HEK293 (cell line): ENCODE measurements at regions not wholly inside any gene's neighbourhood (a gene's known extent, or its start where the extent isn't known, plus 50 kb on each side); places are given as distances from the start of the nearest gene placed in this dataset.

ENCODE experiments used
- CTCF ChIA-PET: fragments of 350-600 bp; formaldehyde crosslinking; extraction: SDS; loops from one replicate; lab custom pipeline; 2021; ENCODE audit warnings: antibody characterized with exemption; lab: Yijun Ruan, JAX
- POLR2A ChIA-PET: fragments of 300-600 bp; formaldehyde crosslinking; extraction: SDS; loops from one replicate; lab custom pipeline; 2020; ENCODE audit warnings: antibody characterized with exemption, inconsistent platforms; lab: Yijun Ruan, JAX
- H3K27ac ChIP-seq: fragments of 200-500 bp; sonication (Bioruptor generic); 2 replicates; pipeline ENCODE4 v1.5.1; 2014; ENCODE audit warnings: low read depth, low read length, control low read depth, inconsistent platforms; ENCODE audit errors: extremely low read depth
- H3K36me3 ChIP-seq, 2 experiments: fragments of 200-500 bp in 1 of 2; sonication (Bioruptor generic) in 1 of 2; 1 replicate in 1 of 2; 2 replicates in 1 of 2; pipeline ENCODE4 v1.5.1; 2014 to 2017; ENCODE audit warnings: inconsistent platforms in 2 of 2, low read length in 2 of 2; ENCODE audit not compliant: control insufficient read depth in 2 of 2, insufficient read depth in 1 of 2
- H3K4me1 ChIP-seq: fragments of 200-500 bp; sonication (Bioruptor generic); 2 replicates; pipeline ENCODE4 v1.5.1; 2014; ENCODE audit warnings: mild to moderate bottlenecking, low read length, inconsistent platforms; ENCODE audit not compliant: control insufficient read depth, insufficient read depth
- H3K4me3 ChIP-seq: 2 replicates; pipeline ENCODE4 v1.5.1; 2011; ENCODE audit warnings: low read depth, mild to moderate bottlenecking, control low read depth, low read length, moderate library complexity
- H3K9me3 ChIP-seq: fragments of 200-500 bp; sonication (Bioruptor generic); 2 replicates; pipeline ENCODE4 v1.5.1; 2014; ENCODE audit warnings: low read depth, low read length, inconsistent platforms; ENCODE audit not compliant: control insufficient read depth, insufficient read depth
- KLF1 ChIP-seq: fragments of 450-650 bp; formaldehyde crosslinking; IDR thresholded peaks from 2 replicates; pipeline ENCODE4 v1.5.1; 2016; ENCODE audit warnings: missing biosample characterization, missing genetic modification characterization
- KLF16 ChIP-seq: fragments of 450-650 bp; formaldehyde crosslinking; IDR thresholded peaks from 2 replicates; pipeline ENCODE4 v1.5.1; 2017; ENCODE audit warnings: missing biosample characterization, missing genetic modification characterization
- KLF9 ChIP-seq: fragments of 450-650 bp; formaldehyde crosslinking; IDR thresholded peaks from 2 replicates; pipeline ENCODE4 v1.5.1; 2016; ENCODE audit warnings: missing biosample characterization, missing genetic modification characterization, low read depth
- OVOL3 ChIP-seq: fragments of 450-650 bp; formaldehyde crosslinking; IDR thresholded peaks from 2 replicates; pipeline ENCODE4 v1.5.1; 2016; ENCODE audit warnings: missing biosample characterization, missing genetic modification characterization
- SP2 ChIP-seq: fragments of 450-650 bp; formaldehyde crosslinking; IDR thresholded peaks from 2 replicates; pipeline ENCODE4 v1.5.1; 2016; ENCODE audit warnings: missing biosample characterization, missing genetic modification characterization
- ZBTB20 ChIP-seq: fragments of 450-650 bp; formaldehyde crosslinking; IDR thresholded peaks from 2 replicates; pipeline ENCODE4 v1.5.1; 2016; ENCODE audit warnings: missing biosample characterization, missing genetic modification characterization
- ZNF16 ChIP-seq: fragments of 450-650 bp; formaldehyde crosslinking; IDR thresholded peaks from 2 replicates; pipeline ENCODE4 v1.5.1; 2016; ENCODE audit warnings: low read depth, missing biosample characterization, missing genetic modification characterization
- ZNF221 ChIP-seq: fragments of 450-650 bp; formaldehyde crosslinking; IDR thresholded peaks from 2 replicates; pipeline ENCODE4 v1.5.1; 2017; ENCODE audit warnings: missing biosample characterization, missing genetic modification characterization, borderline replicate concordance
- ZNF248 ChIP-seq: fragments of 450-650 bp; formaldehyde crosslinking; IDR thresholded peaks from 2 replicates; pipeline ENCODE4 v1.5.1; 2017; ENCODE audit warnings: missing biosample characterization, missing genetic modification characterization
- ZNF292 ChIP-seq: fragments of 450-650 bp; formaldehyde crosslinking; IDR thresholded peaks from 2 replicates; pipeline ENCODE4 v1.5.1; 2016; ENCODE audit warnings: low read depth, missing biosample characterization, missing genetic modification characterization, borderline replicate concordance
- ZNF311 ChIP-seq: fragments of 450-650 bp; formaldehyde crosslinking; IDR thresholded peaks from 2 replicates; pipeline ENCODE4 v1.5.1; 2017; ENCODE audit warnings: missing biosample characterization, missing genetic modification characterization, borderline replicate concordance
- ZNF350 ChIP-seq: fragments of 450-650 bp; formaldehyde crosslinking; IDR thresholded peaks from 2 replicates; pipeline ENCODE4 v1.5.0; 2017; ENCODE audit warnings: missing biosample characterization, mild to moderate bottlenecking, missing genetic modification characterization
- ZNF394 ChIP-seq: fragments of 450-650 bp; formaldehyde crosslinking; IDR thresholded peaks from 2 replicates; pipeline ENCODE4 v1.5.1; 2016; ENCODE audit warnings: missing biosample characterization, missing genetic modification characterization, mild to moderate bottlenecking, moderate library complexity, borderline replicate concordance
- ZNF48 ChIP-seq: fragments of 450-650 bp; formaldehyde crosslinking; IDR thresholded peaks from 2 replicates; pipeline ENCODE4 v1.5.1; 2016; ENCODE audit warnings: missing biosample characterization, missing genetic modification characterization
- ZNF654 ChIP-seq: fragments of 450-650 bp; formaldehyde crosslinking; IDR thresholded peaks from 2 replicates; pipeline ENCODE4 v1.5.1; 2016; ENCODE audit warnings: low read depth, missing biosample characterization, missing genetic modification characterization
- ZNF843 ChIP-seq: fragments of 450-650 bp; formaldehyde crosslinking; IDR thresholded peaks from 2 replicates; pipeline ENCODE4 v1.5.1; 2016; ENCODE audit warnings: missing biosample characterization, missing genetic modification characterization
- ZSCAN23 ChIP-seq: fragments of 450-650 bp; formaldehyde crosslinking; IDR thresholded peaks from 2 replicates; pipeline ENCODE4 v1.5.1; 2016; ENCODE audit warnings: missing biosample characterization, missing genetic modification characterization
- TF ChIP-seq, protein P1 (sequence below): fragments of 450-650 bp; formaldehyde crosslinking; IDR thresholded peaks from 2 replicates; pipeline ENCODE4 v1.5.1; 2016; ENCODE audit warnings: missing biosample characterization, missing genetic modification characterization, borderline replicate concordance
- TF ChIP-seq, protein P2 (sequence below): fragments of 450-650 bp; formaldehyde crosslinking; conservative IDR thresholded peaks from 2 replicates; pipeline ENCODE4 v1.5.1; 2016; ENCODE audit warnings: low read depth, missing biosample characterization, missing genetic modification characterization
- TF ChIP-seq, protein P3 (sequence below): fragments of 450-650 bp; formaldehyde crosslinking; IDR thresholded peaks from 2 replicates; pipeline ENCODE4 v1.5.1; 2016; ENCODE audit warnings: missing biosample characterization, missing genetic modification characterization
- TF ChIP-seq, protein P4 (sequence below): fragments of 450-650 bp; formaldehyde crosslinking; IDR thresholded peaks from 2 replicates; pipeline ENCODE4 v1.5.1; 2016; ENCODE audit warnings: missing biosample characterization, missing genetic modification characterization
- TF ChIP-seq, protein P5 (sequence below): fragments of 450-650 bp; formaldehyde crosslinking; IDR thresholded peaks from 2 replicates; pipeline ENCODE4 v1.5.1; 2016; ENCODE audit warnings: missing biosample characterization, missing genetic modification characterization

DNA sequence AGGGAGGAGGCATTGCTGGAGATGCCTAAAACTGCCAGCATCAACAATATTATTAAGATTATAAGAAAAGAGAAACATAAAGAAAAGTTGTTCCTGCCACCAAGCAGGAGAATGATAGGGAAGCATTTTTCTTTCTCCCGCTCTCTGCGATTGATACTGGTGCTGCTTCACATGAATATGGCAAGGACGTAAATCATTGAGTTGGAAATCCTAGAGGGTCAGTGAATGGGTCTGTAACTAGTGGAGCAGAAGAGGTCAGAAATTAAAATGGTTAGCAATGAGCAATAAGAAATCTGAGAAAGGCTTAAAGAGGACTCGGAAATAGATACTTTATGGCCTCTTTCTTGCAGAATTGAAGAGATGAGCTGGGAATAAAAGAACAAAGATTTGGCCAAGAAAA is 631.7 kb downstream of the BCL11A start:
- ChIA-PET POLR2A (no interaction called here), CTCF (interaction anchor here (1.4 kb wide), 1 partner anchor 11 kb away, joined by 3 read pairs; no protein-coding TSS in a partner anchor)
- no peak overlapping the region for H3K27ac ChIP-seq
- no peaks in the 10 kb centered on the region for H3K4me1 ChIP-seq
- H3K36me3 ChIP-seq: no peaks in the 10 kb centered on the region
- H3K4me3 ChIP-seq: no peak overlapping the region
- no peak for TF ChIP-seq KLF9 (tag by site-specific recombination)
- no peak for TF ChIP-seq ZNF394 (tag by site-specific recombination)
- TF ChIP-seq ZNF221 (tag by site-specific recombination): no peak
- TF ChIP-seq ZNF350 (tag by site-specific recombination): no peak
- TF ChIP-seq, protein P1, sequence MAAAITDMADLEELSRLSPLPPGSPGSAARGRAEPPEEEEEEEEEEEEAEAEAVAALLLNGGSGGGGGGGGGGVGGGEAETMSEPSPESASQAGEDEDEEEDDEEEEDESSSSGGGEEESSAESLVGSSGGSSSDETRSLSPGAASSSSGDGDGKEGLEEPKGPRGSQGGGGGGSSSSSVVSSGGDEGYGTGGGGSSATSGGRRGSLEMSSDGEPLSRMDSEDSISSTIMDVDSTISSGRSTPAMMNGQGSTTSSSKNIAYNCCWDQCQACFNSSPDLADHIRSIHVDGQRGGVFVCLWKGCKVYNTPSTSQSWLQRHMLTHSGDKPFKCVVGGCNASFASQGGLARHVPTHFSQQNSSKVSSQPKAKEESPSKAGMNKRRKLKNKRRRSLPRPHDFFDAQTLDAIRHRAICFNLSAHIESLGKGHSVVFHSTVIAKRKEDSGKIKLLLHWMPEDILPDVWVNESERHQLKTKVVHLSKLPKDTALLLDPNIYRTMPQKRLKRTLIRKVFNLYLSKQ (tag by site-specific recombination): no peak
- no peaks in the 10 kb centered on the region for H3K9me3 ChIP-seq

DNA sequence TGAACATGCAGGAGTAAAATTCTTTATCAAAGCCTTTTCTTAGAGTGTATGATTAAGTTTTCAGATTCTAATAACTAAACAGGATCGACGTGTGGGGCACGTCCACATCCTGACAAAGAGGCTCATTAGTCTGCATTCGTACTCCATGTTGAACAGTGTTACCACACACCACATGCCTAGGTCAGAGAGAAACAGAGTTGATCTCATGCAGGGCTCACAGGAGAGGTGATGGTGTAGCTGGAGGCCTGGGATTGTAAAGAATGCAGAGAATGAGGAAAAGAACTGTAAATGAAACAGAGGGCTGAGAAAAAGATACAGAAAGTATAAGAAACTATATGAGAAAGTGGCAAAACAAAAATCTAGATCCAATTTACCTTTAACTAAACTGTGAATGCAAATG is 632.5 kb downstream of the BCL11A start:
- ChIA-PET POLR2A (no interaction called here), CTCF (interaction anchor here (1.4 kb wide), 1 partner anchor 12 kb away, joined by 3 read pairs; no protein-coding TSS in a partner anchor)
- Histone ChIP-seq H3K9me3 (no peaks in the 10 kb centered on the region), H3K36me3 (no peaks in the 10 kb centered on the region), H3K4me3 (no peak overlapping the region), H3K4me1 (no peaks in the 10 kb centered on the region), H3K27ac (no peak overlapping the region)
- TF ChIP-seq, protein P2, sequence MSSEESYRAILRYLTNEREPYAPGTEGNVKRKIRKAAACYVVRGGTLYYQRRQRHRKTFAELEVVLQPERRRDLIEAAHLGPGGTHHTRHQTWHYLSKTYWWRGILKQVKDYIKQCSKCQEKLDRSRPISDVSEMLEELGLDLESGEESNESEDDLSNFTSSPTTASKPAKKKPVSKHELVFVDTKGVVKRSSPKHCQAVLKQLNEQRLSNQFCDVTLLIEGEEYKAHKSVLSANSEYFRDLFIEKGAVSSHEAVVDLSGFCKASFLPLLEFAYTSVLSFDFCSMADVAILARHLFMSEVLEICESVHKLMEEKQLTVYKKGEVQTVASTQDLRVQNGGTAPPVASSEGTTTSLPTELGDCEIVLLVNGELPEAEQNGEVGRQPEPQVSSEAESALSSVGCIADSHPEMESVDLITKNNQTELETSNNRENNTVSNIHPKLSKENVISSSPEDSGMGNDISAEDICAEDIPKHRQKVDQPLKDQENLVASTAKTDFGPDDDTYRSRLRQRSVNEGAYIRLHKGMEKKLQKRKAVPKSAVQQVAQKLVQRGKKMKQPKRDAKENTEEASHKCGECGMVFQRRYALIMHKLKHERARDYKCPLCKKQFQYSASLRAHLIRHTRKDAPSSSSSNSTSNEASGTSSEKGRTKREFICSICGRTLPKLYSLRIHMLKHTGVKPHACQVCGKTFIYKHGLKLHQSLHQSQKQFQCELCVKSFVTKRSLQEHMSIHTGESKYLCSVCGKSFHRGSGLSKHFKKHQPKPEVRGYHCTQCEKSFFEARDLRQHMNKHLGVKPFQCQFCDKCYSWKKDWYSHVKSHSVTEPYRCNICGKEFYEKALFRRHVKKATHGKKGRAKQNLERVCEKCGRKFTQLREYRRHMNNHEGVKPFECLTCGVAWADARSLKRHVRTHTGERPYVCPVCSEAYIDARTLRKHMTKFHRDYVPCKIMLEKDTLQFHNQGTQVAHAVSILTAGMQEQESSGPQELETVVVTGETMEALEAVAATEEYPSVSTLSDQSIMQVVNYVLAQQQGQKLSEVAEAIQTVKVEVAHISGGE (tag by site-specific recombination): no peak
- TF ChIP-seq, protein P3, sequence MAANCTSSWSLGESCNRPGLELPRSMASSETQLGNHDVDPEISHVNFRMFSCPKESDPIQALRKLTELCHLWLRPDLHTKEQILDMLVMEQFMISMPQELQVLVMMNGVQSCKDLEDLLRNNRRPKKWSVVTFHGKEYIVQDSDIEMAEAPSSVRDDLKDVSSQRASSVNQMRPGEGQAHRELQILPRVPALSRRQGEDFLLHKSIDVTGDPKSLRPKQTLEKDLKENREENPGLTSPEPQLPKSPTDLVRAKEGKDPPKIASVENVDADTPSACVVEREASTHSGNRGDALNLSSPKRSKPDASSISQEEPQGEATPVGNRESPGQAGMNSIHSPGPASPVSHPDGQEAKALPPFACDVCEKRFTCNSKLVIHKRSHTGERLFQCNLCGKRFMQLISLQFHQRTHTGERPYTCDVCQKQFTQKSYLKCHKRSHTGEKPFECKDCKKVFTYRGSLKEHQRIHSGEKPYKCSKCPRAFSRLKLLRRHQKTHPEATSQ (tag by site-specific recombination): no peak
- TF ChIP-seq ZSCAN23: no peak
- no peak for TF ChIP-seq ZNF48 (tag by site-specific recombination)
- TF ChIP-seq ZNF843: no peak
- no peak for TF ChIP-seq KLF16 (tag by site-specific recombination)
- no peak for TF ChIP-seq ZNF248 (tag by site-specific recombination)
- no peak for TF ChIP-seq ZNF311
- TF ChIP-seq SP2 (tag by site-specific recombination): no peak
- no peak for TF ChIP-seq OVOL3 (tag by site-specific recombination)
- TF ChIP-seq KLF1 (tag by site-specific recombination): no peak

DNA sequence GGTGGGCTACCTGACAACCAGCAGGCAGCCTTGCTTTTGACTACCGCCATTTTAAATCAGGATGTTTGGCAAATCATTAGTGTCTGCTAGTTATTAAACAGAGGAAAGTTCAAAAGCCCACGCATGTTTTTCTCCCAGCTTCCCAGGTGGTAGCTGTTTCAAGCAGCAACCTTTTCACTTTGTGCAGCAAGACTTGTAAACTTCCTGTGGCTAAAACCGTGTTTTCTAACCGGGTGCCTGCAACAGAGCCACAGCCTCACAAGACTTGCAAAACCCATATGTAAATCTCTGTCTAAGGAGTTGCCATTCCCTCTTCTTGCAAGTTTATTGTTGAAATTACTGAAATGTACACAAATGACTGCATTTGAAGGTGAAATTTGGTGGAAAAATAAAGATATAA is 633.1 kb downstream of the BCL11A start:
- Histone ChIP-seq H3K36me3 (no peaks in the 10 kb centered on the region), H3K4me1 (no peaks in the 10 kb centered on the region), H3K9me3 (no peaks in the 10 kb centered on the region), H3K27ac (no peak overlapping the region), H3K4me3 (no peak overlapping the region)
- ChIA-PET POLR2A (no interaction called here), CTCF (interaction anchor here (0.6 kb wide), 1 partner anchor 1090 kb away, joined by 4 read pairs; no protein-coding TSS in a partner anchor)
- TF ChIP-seq ZBTB20 (tag by site-specific recombination) (no peak), ZNF654 (tag by site-specific recombination) (no peak), ZNF16 (no peak), ZNF292 (tag by site-specific recombination) (no peak)
- TF ChIP-seq, protein P4, sequence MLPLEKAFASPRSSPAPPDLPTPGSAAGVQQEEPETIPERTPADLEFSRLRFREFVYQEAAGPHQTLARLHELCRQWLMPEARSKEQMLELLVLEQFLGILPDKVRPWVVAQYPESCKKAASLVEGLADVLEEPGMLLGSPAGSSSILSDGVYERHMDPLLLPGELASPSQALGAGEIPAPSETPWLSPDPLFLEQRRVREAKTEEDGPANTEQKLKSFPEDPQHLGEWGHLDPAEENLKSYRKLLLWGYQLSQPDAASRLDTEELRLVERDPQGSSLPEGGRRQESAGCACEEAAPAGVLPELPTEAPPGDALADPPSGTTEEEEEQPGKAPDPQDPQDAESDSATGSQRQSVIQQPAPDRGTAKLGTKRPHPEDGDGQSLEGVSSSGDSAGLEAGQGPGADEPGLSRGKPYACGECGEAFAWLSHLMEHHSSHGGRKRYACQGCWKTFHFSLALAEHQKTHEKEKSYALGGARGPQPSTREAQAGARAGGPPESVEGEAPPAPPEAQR (tag by site-specific recombination): no peak
- TF ChIP-seq, protein P5, sequence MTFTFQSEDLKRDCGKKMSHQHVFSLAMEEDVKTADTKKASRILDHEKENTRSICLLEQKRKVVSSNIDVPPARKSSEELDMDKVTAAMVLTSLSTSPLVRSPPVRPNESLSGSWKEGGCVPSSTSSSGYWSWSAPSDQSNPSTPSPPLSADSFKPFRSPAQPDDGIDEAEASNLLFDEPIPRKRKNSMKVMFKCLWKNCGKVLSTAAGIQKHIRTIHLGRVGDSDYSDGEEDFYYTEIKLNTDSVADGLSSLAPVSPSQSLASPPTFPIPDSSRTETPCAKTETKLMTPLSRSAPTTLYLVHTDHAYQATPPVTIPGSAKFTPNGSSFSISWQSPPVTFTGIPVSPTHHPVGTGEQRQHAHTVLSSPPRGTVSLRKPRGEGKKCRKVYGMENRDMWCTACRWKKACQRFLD (tag by site-specific recombination): no peak
